Kidney (tissue), 13 donors: ENCODE measurements at regions not wholly inside any gene's neighbourhood (a gene's known extent, or its start where the extent isn't known, plus 50 kb on each side); places are given as distances from the start of the nearest gene placed in this dataset.

Source experiments
- DNase-seq, 5 donors: peaks; one replicate each; pipeline ENCODE4 v3.0.0-alpha.2; 2013 to 2020
- FAIRE-seq: peaks from 2 replicates; lab custom pipeline; 2012; peaks lifted over from hg19 to GRCh38; lab: Jason Lieb, UNC
- H3K27ac ChIP-seq, 2 donors: one replicate each; pipeline ENCODE4 v1.7.0; 2013; ENCODE audit warnings: low read depth in 2 of 2, low read length in 2 of 2, inconsistent platforms in 1 of 2
- H3K27me3 ChIP-seq: one replicate; pipeline ENCODE4 v1.7.1; 2013; ENCODE audit warnings: low read length, inconsistent platforms; ENCODE audit not compliant: control insufficient read depth, insufficient read depth
- H3K36me3 ChIP-seq, 3 donors: one replicate each; pipeline versions ENCODE4 v1.7.0 to v1.7.1; 2013; ENCODE audit warnings: low read length in 3 of 3, control low read depth in 1 of 3, inconsistent platforms in 1 of 3; ENCODE audit not compliant: insufficient read depth in 3 of 3, control insufficient read depth in 2 of 3
- H3K4me1 ChIP-seq, 3 donors: one replicate each; pipeline versions ENCODE4 v1.7.0 to v1.7.1; 2013; ENCODE audit warnings: low read length in 3 of 3, inconsistent platforms in 1 of 3, low read depth in 1 of 3; ENCODE audit not compliant: control insufficient read depth in 2 of 3, insufficient read depth in 2 of 3
- H3K4me3 ChIP-seq, 3 donors: one replicate each; pipeline versions ENCODE4 v1.7.0 to v1.8.1; 2013; ENCODE audit warnings: low read length in 3 of 3, control low read depth in 1 of 3, inconsistent platforms in 1 of 3
- H3K9ac ChIP-seq, 3 donors: one replicate each; pipeline versions ENCODE4 v1.7.0 to v1.7.1; 2013; ENCODE audit warnings: low read length in 3 of 3, control low read depth in 1 of 3, inconsistent platforms in 1 of 3
- H3K9me3 ChIP-seq, 3 donors: one replicate each; pipeline versions ENCODE4 v1.7.0 to v1.7.1; 2013; ENCODE audit warnings: low read length in 3 of 3, control low read depth in 1 of 3, inconsistent platforms in 1 of 3; ENCODE audit not compliant: control insufficient read depth in 2 of 3, insufficient read depth in 1 of 3
- CTCF ChIP-seq: IDR thresholded peaks from 3 replicates; pipeline ENCODE4 v1.5.1; 2012; ENCODE audit warnings: mild to moderate bottlenecking, moderate library complexity, borderline replicate concordance; ENCODE audit not compliant: insufficient read depth; ENCODE audit errors: extremely low read depth
- intact Hi-C: fragments of 100-400 bp; cut with DNase I; formaldehyde crosslinking; loops from one replicate; pipeline ENCODE4 v1.11.1; 2022
- donor health status: control.
- donor health status: control.
- donor health status: control.
- donor health status: control.
- donor health status: control.
- donor health status: DM: yes; HTN: yes; CAD: no.
- donor health status: Normal renal cell carcinoma (clear cell type).

- intact Hi-C loops: no loop called here
- Histone ChIP-seq H3K27me3 (no peaks in the 10 kb centered on the region), H3K4me3 (no peak overlapping the region), H3K27ac (no peak overlapping the region), H3K9me3 (no peaks in the 10 kb centered on the region), H3K4me1 (peaks cover 0 to 5% (median 2%) of the 10 kb centered on the region in 3 donors), H3K9ac (no peak overlapping the region), H3K36me3 (no peaks in the 10 kb centered on the region)
- FAIRE-seq (no peak), DNase-seq (no peak)
- no peak for TF ChIP-seq CTCF
Measured at GRCh38 chr13:102932331-102932730, 86.5 kb downstream of the ERCC5 start.

GRCh38 chr13:102930566-102930965 lies 84.7 kb downstream of the ERCC5 start:
- no peak for DNase-seq
- no peaks in the 10 kb centered on the region for H3K9me3 ChIP-seq
- no peaks in the 10 kb centered on the region for H3K36me3 ChIP-seq
- no peak overlapping the region for H3K9ac ChIP-seq
- no peak for TF ChIP-seq CTCF
- H3K27ac ChIP-seq: no peak overlapping the region
- H3K4me1 ChIP-seq: peaks cover 0 to 5% (median 2%) of the 10 kb centered on the region in 3 donors
- intact Hi-C loops: no loop called here
- H3K27me3 ChIP-seq: no peaks in the 10 kb centered on the region
- FAIRE-seq: no peak
- H3K4me3 ChIP-seq: no peak overlapping the region

GRCh38 chr13:102928941-102929675 lies 83.3 kb downstream of the ERCC5 start:
- H3K27ac ChIP-seq: no peak overlapping the region
- no peaks in the 10 kb centered on the region for H3K9me3 ChIP-seq
- FAIRE-seq: no peak
- no peak for DNase-seq
- peaks cover 0 to 5% (median 2%) of the 10 kb centered on the region in 3 donors for H3K4me1 ChIP-seq
- no peak for TF ChIP-seq CTCF
- no peaks in the 10 kb centered on the region for H3K36me3 ChIP-seq
- intact Hi-C loops: no loop called here
- no peak overlapping the region for H3K9ac ChIP-seq
- H3K27me3 ChIP-seq: no peaks in the 10 kb centered on the region
- H3K4me3 ChIP-seq: no peak overlapping the region
